Parathyroid adenoma (tissue), 2 donors: ENCODE measurements at regions not wholly inside any gene's neighbourhood (a gene's known extent, or its start where the extent isn't known, plus 50 kb on each side); places are given as distances from the start of the nearest gene placed in this dataset.
"Not testable (repeated sequence)": the region's sequence is repeated elsewhere in the genome, so short reads cannot be mapped to it uniquely, and the experiment has no call there.

ENCODE experiments used
- H2AFZ ChIP-seq: fragments of 300-600 bp; sonication (generic); one replicate; pipeline ENCODE4 v1.7.0; 2017; ENCODE audit warnings: antibody characterized with exemption, mild to moderate bottlenecking
- H3K27ac ChIP-seq: fragments of 300-600 bp; sonication (generic); one replicate; pipeline ENCODE4 v1.7.0; 2017
- H3K27me3 ChIP-seq: fragments of 300-600 bp; sonication (generic); one replicate; pipeline ENCODE4 v1.7.0; 2017; ENCODE audit warnings: low read length; ENCODE audit not compliant: control insufficient read depth, insufficient read depth
- H3K36me3 ChIP-seq: fragments of 300-600 bp; sonication (generic); one replicate; pipeline ENCODE4 v1.7.0; 2017; ENCODE audit warnings: low read length; ENCODE audit not compliant: control insufficient read depth, insufficient read depth
- H3K4me1 ChIP-seq: fragments of 300-600 bp; sonication (generic); one replicate; pipeline ENCODE4 v1.7.0; 2017; ENCODE audit warnings: control low read depth
- H3K4me2 ChIP-seq: fragments of 300-600 bp; sonication (generic); one replicate; pipeline ENCODE4 v1.7.0; 2017; ENCODE audit warnings: low read length
- H3K4me3 ChIP-seq: fragments of 300-600 bp; sonication (generic); one replicate; pipeline ENCODE4 v1.7.0; 2017; ENCODE audit warnings: low read depth, low read length
- H3K79me2 ChIP-seq: fragments of 300-600 bp; sonication (generic); one replicate; pipeline ENCODE4 v1.7.0; 2017; ENCODE audit warnings: control low read depth
- H3K9ac ChIP-seq: fragments of 300-600 bp; sonication (generic); one replicate; pipeline ENCODE4 v1.7.0; 2017; ENCODE audit warnings: mild to moderate bottlenecking
- H3K9me3 ChIP-seq: fragments of 300-600 bp; sonication (generic); one replicate; pipeline ENCODE4 v1.7.0; 2017; ENCODE audit warnings: low read length; ENCODE audit not compliant: control insufficient read depth
- TF ChIP-seq, protein P1 (sequence below): fragments of 300-600 bp; sonication (generic); IDR thresholded peaks from one replicate; pipeline ENCODE4 v1.7.0; 2017; ENCODE audit warnings: antibody characterized with exemption, mild to moderate bottlenecking
- donor health status: primary hyperparathyroidism.

DNA sequence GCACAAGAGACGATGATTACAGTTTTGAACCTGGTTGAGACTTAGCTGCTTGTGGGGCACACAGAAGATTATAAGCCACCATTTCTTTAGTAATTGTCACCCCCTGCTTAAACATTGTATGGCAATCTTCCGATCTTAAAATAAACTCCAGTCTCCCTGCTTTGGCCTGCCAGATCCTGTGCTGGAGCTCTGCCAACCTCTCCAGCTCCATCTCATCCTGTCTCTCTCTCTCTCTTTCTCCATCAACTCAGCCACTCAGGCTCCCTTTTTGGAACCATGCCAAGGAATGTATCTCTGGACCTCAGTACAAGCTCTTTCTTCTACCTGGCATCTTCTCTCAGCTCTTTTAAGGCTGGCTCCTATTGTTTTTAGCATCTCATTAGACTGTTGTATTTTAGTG lies 1053.2 kb downstream of the REEP3 start:
- no peaks in the 10 kb centered on the region for H3K9me3 ChIP-seq
- no peaks in the 10 kb centered on the region for H3K79me2 ChIP-seq
- no peak overlapping the region for H3K4me2 ChIP-seq
- no peak overlapping the region for H3K9ac ChIP-seq
- H3K36me3 ChIP-seq: no peaks in the 10 kb centered on the region
- H3K4me1 ChIP-seq: no peaks in the 10 kb centered on the region
- H3K27me3 ChIP-seq: no peaks in the 10 kb centered on the region
- no peak overlapping the region for H3K4me3 ChIP-seq
- TF ChIP-seq, protein P1, sequence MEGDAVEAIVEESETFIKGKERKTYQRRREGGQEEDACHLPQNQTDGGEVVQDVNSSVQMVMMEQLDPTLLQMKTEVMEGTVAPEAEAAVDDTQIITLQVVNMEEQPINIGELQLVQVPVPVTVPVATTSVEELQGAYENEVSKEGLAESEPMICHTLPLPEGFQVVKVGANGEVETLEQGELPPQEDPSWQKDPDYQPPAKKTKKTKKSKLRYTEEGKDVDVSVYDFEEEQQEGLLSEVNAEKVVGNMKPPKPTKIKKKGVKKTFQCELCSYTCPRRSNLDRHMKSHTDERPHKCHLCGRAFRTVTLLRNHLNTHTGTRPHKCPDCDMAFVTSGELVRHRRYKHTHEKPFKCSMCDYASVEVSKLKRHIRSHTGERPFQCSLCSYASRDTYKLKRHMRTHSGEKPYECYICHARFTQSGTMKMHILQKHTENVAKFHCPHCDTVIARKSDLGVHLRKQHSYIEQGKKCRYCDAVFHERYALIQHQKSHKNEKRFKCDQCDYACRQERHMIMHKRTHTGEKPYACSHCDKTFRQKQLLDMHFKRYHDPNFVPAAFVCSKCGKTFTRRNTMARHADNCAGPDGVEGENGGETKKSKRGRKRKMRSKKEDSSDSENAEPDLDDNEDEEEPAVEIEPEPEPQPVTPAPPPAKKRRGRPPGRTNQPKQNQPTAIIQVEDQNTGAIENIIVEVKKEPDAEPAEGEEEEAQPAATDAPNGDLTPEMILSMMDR: no peak
- no peak overlapping the region for H2AFZ ChIP-seq
- no peak overlapping the region for H3K27ac ChIP-seq

DNA sequence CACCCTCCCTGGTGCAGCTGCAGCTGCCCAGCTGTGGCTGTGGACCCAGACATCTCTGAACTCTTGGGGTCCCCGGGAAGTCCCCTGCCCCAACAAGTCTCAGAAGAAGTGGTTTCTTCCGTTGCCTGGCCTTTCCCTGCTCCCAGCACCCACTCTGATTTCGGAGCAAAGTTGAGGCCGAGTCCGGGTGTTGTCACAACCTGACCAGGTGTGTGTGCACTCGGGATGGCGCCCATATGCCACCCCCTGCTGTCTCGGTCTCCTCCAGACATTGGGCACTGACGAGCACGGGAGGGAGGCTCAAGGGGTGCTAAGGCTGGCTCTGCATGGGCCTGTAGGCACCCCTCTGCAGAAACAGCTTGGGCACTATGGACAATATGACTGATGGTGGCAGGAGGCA lies 1055.3 kb downstream of the REEP3 start:
- Histone ChIP-seq H3K79me2 (no peaks in the 10 kb centered on the region), H3K4me2 (no peak overlapping the region), H3K9ac (no peak overlapping the region), H3K9me3 (no peaks in the 10 kb centered on the region), H3K27ac (no peak overlapping the region), H3K27me3 (no peaks in the 10 kb centered on the region), H3K36me3 (no peaks in the 10 kb centered on the region), H3K4me1 (no peaks in the 10 kb centered on the region), H2AFZ (no peak overlapping the region), H3K4me3 (no peak overlapping the region)
- TF ChIP-seq, protein P1: no peak

DNA sequence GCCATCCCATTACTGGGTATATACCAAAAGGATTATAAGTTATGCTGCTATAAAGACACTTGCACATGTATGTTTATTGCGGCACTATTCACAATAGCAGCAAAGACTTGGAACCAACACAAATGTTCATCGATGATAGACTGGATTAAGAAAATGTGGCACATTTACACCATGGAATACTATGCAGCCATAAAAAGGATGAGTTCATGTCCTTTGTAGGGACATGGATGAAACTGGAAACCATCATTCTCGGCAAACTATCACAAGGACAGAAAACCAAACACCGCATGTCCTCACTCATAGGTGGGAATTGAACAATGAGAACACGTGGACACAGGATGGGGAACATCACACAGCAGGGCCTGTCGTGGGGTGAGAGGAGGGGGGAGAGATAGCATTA lies 1057.6 kb downstream of the REEP3 start:
- H3K36me3 ChIP-seq, H3K9me3 ChIP-seq, H3K27ac ChIP-seq, H3K4me1 ChIP-seq, H3K4me2 ChIP-seq, H3K4me3 ChIP-seq, H3K79me2 ChIP-seq, H3K27me3 ChIP-seq, H3K9ac ChIP-seq, H2AFZ ChIP-seq: not testable (repeated sequence)

DNA sequence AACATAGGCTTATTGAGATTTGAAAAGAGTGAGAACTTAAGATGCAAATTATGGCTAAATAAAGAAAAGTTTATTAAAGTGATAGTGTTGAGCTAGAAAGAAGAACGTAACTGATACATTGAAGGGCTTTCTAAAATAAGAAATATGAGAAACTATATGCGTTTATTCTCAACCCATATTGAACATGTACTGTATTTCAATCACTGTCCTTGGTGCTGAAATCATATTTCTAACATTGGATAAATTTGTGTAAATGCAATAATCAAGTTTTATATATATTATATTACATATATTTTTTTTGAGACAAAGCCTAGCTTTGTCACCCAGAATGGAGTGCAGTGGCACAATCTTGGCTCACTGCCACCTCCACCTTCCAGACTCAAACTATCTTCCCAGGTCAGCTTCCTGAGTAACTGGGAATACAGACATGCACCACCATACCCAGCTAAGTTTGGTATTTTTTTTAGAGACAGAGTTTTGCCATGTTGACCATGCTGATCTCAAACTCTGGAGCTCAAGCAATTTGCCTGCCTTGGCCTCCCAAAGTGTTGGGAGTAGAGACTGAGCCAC lies 1065.8 kb downstream of the REEP3 start:
- TF ChIP-seq, protein P1: no peak
- Histone ChIP-seq H3K27ac (no peak overlapping the region), H3K27me3 (no peaks in the 10 kb centered on the region), H3K79me2 (no peaks in the 10 kb centered on the region), H3K4me2 (no peak overlapping the region), H2AFZ (no peak overlapping the region), H3K9me3 (no peaks in the 10 kb centered on the region), H3K36me3 (peaks cover 4% of the 10 kb centered on the region), H3K9ac (no peak overlapping the region), H3K4me1 (no peaks in the 10 kb centered on the region), H3K4me3 (no peak overlapping the region)

DNA sequence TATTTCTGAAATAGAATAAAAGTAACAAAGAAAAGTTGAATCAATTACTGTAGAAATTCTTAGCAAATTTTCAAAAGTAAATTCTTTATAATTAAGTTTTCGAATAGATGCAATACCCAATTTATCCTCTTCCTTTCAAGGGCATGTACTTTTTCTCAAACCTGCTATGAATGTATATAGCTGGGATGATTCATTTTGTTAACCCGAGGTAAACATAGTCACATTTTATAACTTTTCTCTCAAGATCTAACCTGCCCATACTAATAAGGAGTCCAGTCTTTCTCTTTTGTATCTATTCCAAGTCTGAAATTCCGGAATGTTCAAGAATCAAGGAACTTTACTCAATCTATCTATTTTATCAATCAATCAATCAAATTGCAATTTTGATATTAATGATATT lies 1072.9 kb downstream of the REEP3 start:
- Histone ChIP-seq H3K36me3 (no peaks in the 10 kb centered on the region), H3K27me3 (no peaks in the 10 kb centered on the region), H3K4me3 (no peak overlapping the region), H3K4me2 (no peak overlapping the region), H3K9ac (no peak overlapping the region), H3K79me2 (no peaks in the 10 kb centered on the region), H3K4me1 (no peaks in the 10 kb centered on the region), H3K27ac (no peak overlapping the region), H3K9me3 (no peaks in the 10 kb centered on the region), H2AFZ (no peak overlapping the region)
- TF ChIP-seq, protein P1: no peak
